ENCODE measurements at regions not wholly inside any gene's neighbourhood (a gene's known extent, or its start where the extent isn't known, plus 50 kb on each side); places are given as distances from the start of the nearest gene placed in this dataset.

- no peak for DNase-seq (ENCODE audit: low read depth, low spot score)
- ChIA-PET POLR2A (no interaction called here), CTCF (no interaction called here)
- H3K4me3 ChIP-seq (ENCODE audit: low read depth, low read length) = no peak overlapping the region
- no peak for TF ChIP-seq CTCF (IDR thresholded peaks at IDR 0.05; ENCODE audit: insufficient read depth, low read length, missing control alignments)
Observed at GRCh38 chr9:119701651-119702050, 332.4 kb upstream of the BRINP1 start.

- ChIA-PET CTCF (no interaction called here), POLR2A (no interaction called here)
- TF ChIP-seq CTCF (IDR thresholded peaks at IDR 0.05; ENCODE audit: insufficient read depth, low read length, missing control alignments) = no peak
- no peak for DNase-seq (ENCODE audit: low read depth, low spot score)
- H3K4me3 ChIP-seq (ENCODE audit: low read depth, low read length) = no peak overlapping the region
Observed at GRCh38 chr9:119698535-119698934, 329.3 kb upstream of the BRINP1 start.

- H3K4me3 ChIP-seq (ENCODE audit: low read depth, low read length) = no peak overlapping the region
- no peak for DNase-seq (ENCODE audit: low read depth, low spot score)
- CTCF ChIA-PET = no interaction called here
- TF ChIP-seq CTCF (IDR thresholded peaks at IDR 0.05; ENCODE audit: insufficient read depth, low read length, missing control alignments) = no peak
- POLR2A ChIA-PET = no interaction called here
Observed at GRCh38 chr9:119697996-119698395, 328.8 kb upstream of the BRINP1 start.

GRCh38 chr9:119689879-119690278 is 320.6 kb upstream of the BRINP1 start:
- DNase-seq (ENCODE audit: low read depth, low spot score) = no peak
- POLR2A ChIA-PET = no interaction called here
- no peak overlapping the region for H3K4me3 ChIP-seq (ENCODE audit: low read depth, low read length)
- TF ChIP-seq CTCF (IDR thresholded peaks at IDR 0.05; ENCODE audit: insufficient read depth, low read length, missing control alignments) = no peak
- CTCF ChIA-PET = no interaction called here

- H3K4me3 ChIP-seq (ENCODE audit: low read depth, low read length) = no peak overlapping the region
- DNase-seq (ENCODE audit: low read depth, low spot score) = no peak
- no peak for TF ChIP-seq CTCF (IDR thresholded peaks at IDR 0.05; ENCODE audit: insufficient read depth, low read length, missing control alignments)
- ChIA-PET POLR2A (no interaction called here), CTCF (no interaction called here)
Observed at GRCh38 chr9:119688547-119688946, 319.3 kb upstream of the BRINP1 start.

- ChIA-PET CTCF (no interaction called here), POLR2A (no interaction called here)
- H3K4me3 ChIP-seq (ENCODE audit: low read depth, low read length) = no peak overlapping the region
- TF ChIP-seq CTCF (IDR thresholded peaks at IDR 0.05; ENCODE audit: insufficient read depth, low read length, missing control alignments) = no peak
- DNase-seq (ENCODE audit: low read depth, low spot score) = no peak
Observed at GRCh38 chr9:119677811-119678505, 308.7 kb upstream of the BRINP1 start.
